ENCODE measurements at regions not wholly inside any gene's neighbourhood (a gene's known extent, or its start where the extent isn't known, plus 50 kb on each side); places are given as distances from the start of the nearest gene placed in this dataset.
"Not testable (repeated sequence)": the region's sequence is repeated elsewhere in the genome, so short reads cannot be mapped to it uniquely, and the experiment has no call there.

DNA sequence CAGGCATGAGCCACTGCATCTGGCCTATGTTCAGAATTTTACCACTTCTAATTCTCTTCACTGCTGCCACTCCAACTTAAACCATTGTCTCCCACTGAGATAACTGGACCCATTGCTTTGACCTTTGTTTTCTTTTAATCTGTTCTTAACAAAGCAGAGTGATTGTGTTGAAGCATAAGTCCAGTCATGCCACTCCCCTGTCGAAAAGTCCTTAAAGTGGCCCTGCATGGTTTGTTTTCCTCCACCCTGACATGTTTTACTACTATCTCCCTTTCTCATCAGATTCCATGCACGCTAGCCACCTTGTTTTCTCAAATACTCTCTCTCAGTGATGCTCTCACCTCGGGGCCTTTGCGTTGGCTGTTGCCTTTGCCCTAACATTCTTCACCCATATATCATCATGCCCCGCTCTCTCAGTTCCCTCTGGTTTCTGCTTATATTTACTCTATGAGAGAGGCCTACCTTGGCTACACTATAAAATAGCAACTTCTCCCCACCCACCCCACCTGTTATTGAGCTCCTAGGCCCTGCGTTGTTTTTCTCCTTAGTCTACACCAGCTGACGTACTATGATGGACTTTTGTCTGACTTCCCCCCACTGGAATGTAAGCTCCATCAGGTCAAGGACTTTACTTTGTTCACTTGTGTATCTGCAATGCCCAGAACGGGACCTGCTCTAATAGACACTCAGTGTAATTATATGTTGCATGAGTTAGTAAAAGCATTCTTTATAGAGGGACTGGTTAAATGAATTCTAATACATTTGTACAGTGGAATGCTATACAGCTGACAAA is 75.6 kb upstream of the GARIN1A start:
- H3K27ac ChIP-seq (ENCODE audit: low read length in 2 of 2); H3K4me3 ChIP-seq (ENCODE audit: control extremely low read depth in 1 of 5, extremely low read depth in 1 of 5, insufficient read depth in 1 of 5, low read depth in 2 of 5, low read length in 4 of 5); H3K4me1 ChIP-seq (ENCODE audit: control insufficient read depth in 2 of 2, insufficient read depth in 2 of 2, low read length in 2 of 2); H3K4me1 Mint-ChIP-seq; H3K9me3 Mint-ChIP-seq (ENCODE audit: insufficient read depth); H4K20me1 ChIP-seq (ENCODE audit: control insufficient read depth, insufficient read depth, low read length, poor library complexity, severe bottlenecking); H2AFZ ChIP-seq (ENCODE audit: insufficient read depth, low read depth, low read length, poor library complexity, severe bottlenecking); ATAC-seq (ENCODE audit: low read depth); POLR2A ChIA-PET; H3K9me3 ChIP-seq (ENCODE audit: control extremely low read depth in 1 of 3, control insufficient read depth in 2 of 3, insufficient read depth in 1 of 3, low read length in 2 of 3); intact Hi-C loops (cut with micrococcal nuclease); H3K79me2 ChIP-seq (ENCODE audit: control insufficient read depth, insufficient read depth, low read length); DNase-seq; H3K27ac Mint-ChIP-seq; H3K27me3 ChIP-seq (replicated peaks in 1 of 4; ENCODE audit: control extremely low read depth in 1 of 4, control insufficient read depth in 3 of 4, insufficient read depth in 4 of 4, low read length in 3 of 4); H3K4me2 ChIP-seq (replicated peaks; ENCODE audit: low read depth, low read length, poor library complexity, severe bottlenecking); H3K4me3 Mint-ChIP-seq; H3K27me3 Mint-ChIP-seq; H3K9ac ChIP-seq (ENCODE audit: low read length): not testable (repeated sequence)
- CTCF ChIA-PET, result interaction anchor here (0.6 kb wide), 1 partner anchor 287 kb away, joined by 3 read pairs; no protein-coding TSS in a partner anchor
- peaks cover 1 to 24% of the 10 kb centered on the region in 2 experiments for H3K36me3 ChIP-seq (replicated peaks in 1 of 2; ENCODE audit: control extremely low read depth in 1 of 2, control insufficient read depth in 1 of 2, extremely low read depth in 1 of 2, insufficient read depth in 2 of 2, low read length in 1 of 2)
- WGBS (ENCODE audit: insufficient coverage), result 96% methylated on average over 4 of the region's 8 CpGs

DNA sequence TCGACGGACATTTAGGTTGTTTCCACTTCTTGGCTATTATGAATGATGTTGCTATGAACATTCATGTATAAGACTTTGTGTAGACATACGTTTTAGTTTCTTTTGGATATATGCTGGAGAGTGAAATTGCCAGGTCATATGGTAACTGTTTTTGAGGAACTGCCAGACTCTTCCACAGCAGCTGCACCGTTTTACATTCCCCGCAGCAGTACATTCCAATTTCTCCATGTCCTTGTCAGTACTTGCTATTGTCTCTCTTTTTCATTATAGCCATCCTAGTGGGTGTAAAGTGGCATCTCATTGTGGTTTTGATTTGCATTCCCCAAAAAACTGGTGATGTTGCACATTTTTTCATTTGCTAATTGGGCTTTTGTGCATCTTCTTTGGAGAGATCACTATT is 73.1 kb upstream of the GARIN1A start:
- H3K27ac Mint-ChIP-seq; H3K4me2 ChIP-seq (replicated peaks; ENCODE audit: low read depth, low read length, poor library complexity, severe bottlenecking); CTCF ChIA-PET; H3K9me3 Mint-ChIP-seq (ENCODE audit: insufficient read depth); intact Hi-C loops (cut with micrococcal nuclease); H3K9ac ChIP-seq (ENCODE audit: low read length); H3K79me2 ChIP-seq (ENCODE audit: control insufficient read depth, insufficient read depth, low read length); H3K4me3 Mint-ChIP-seq; H3K4me3 ChIP-seq (ENCODE audit: control extremely low read depth in 1 of 5, extremely low read depth in 1 of 5, insufficient read depth in 1 of 5, low read depth in 2 of 5, low read length in 4 of 5); H2AFZ ChIP-seq (ENCODE audit: insufficient read depth, low read depth, low read length, poor library complexity, severe bottlenecking); DNase-seq; H3K4me1 Mint-ChIP-seq; H3K4me1 ChIP-seq (ENCODE audit: control insufficient read depth in 2 of 2, insufficient read depth in 2 of 2, low read length in 2 of 2); POLR2A ChIA-PET; ATAC-seq (ENCODE audit: low read depth); H3K9me3 ChIP-seq (ENCODE audit: control extremely low read depth in 1 of 3, control insufficient read depth in 2 of 3, insufficient read depth in 1 of 3, low read length in 2 of 3); H3K27me3 ChIP-seq (replicated peaks in 1 of 4; ENCODE audit: control extremely low read depth in 1 of 4, control insufficient read depth in 3 of 4, insufficient read depth in 4 of 4, low read length in 3 of 4); H3K27ac ChIP-seq (ENCODE audit: low read length in 2 of 2); H4K20me1 ChIP-seq (ENCODE audit: control insufficient read depth, insufficient read depth, low read length, poor library complexity, severe bottlenecking); H3K27me3 Mint-ChIP-seq: not testable (repeated sequence)
- H3K36me3 ChIP-seq (replicated peaks in 1 of 2; ENCODE audit: control extremely low read depth in 1 of 2, control insufficient read depth in 1 of 2, extremely low read depth in 1 of 2, insufficient read depth in 2 of 2, low read length in 1 of 2), result peaks cover 0 to 14% of the 10 kb centered on the region in 2 experiments
- 100% methylated on average over 3 of the region's 5 CpGs for WGBS (ENCODE audit: insufficient coverage)
